OCI-LY1 (cell line): ENCODE measurements at regions not wholly inside any gene's neighbourhood (a gene's known extent, or its start where the extent isn't known, plus 50 kb on each side); places are given as distances from the start of the nearest gene placed in this dataset.

Experiments
- CTCF ChIP-seq: fragments of 200-600 bp; sonication (generic), shearing (Covaris generic); IDR thresholded peaks from 2 replicates; pipeline ENCODE4 v1.5.1; 2017; ENCODE audit warnings: mild to moderate bottlenecking, antibody characterized with exemption, low read length, moderate library complexity, mixed read lengths
- EZH2 ChIP-seq: fragments of 200-600 bp; sonication (generic), shearing (Covaris generic); IDR thresholded peaks from 2 replicates; pipeline ENCODE4 v1.8.0; 2017; ENCODE audit warnings: borderline replicate concordance, mixed run types, mild to moderate bottlenecking, antibody characterized with exemption, low read length, moderate library complexity, mixed read lengths

DNA sequence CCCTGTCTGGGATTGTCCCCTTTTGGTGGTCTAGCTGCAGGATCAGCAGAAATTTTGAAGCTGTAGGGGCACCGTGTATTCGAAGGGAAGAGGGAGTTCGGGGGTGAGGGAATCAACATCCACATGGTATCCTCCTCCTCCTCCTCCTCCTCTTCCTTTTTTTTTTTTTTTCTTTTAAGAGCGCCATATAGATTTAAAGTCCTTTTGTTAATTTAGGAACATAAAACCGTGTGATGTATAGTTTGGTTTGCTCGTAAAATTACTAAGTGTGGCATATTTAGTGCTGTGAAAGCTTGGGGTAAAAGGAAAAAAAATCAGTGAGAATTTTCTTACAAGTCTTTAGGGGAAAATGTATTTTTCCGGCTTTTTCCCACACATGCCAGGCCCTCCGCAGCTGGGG is 50.1 kb upstream of the GSE1 start:
- TF ChIP-seq CTCF, result no peak
- TF ChIP-seq EZH2, result no peak
